Lung (tissue), 11 donors: ENCODE measurements at regions not wholly inside any gene's neighbourhood (a gene's known extent, or its start where the extent isn't known, plus 50 kb on each side); places are given as distances from the start of the nearest gene placed in this dataset.

Source experiments
- ATAC-seq: fragments of 200-7000 bp; cut with Tn5 transposase; one replicate; pipeline ENCODE4 v1.9.1; 2020; ENCODE audit warnings: moderate number of reproducible peaks; ENCODE audit not compliant: insufficient read depth, low FRiP score
- DNase-seq, 3 donors: peaks; one replicate each; pipeline ENCODE4 v3.0.0-alpha.2; 2013 to 2017
- H3K27ac ChIP-seq, 2 donors: one replicate each; pipeline ENCODE4 v1.5.1; 2013; ENCODE audit warnings: mild to moderate bottlenecking in 2 of 2, moderate library complexity in 2 of 2, control low read depth in 1 of 2, inconsistent platforms in 1 of 2, low read depth in 1 of 2, low read length in 1 of 2
- H3K27me3 ChIP-seq, 3 donors: one replicate each; pipeline ENCODE4 v1.5.1; 2013; ENCODE audit warnings: low read length in 2 of 3; ENCODE audit not compliant: control insufficient read depth in 3 of 3, insufficient read depth in 3 of 3
- H3K36me3 ChIP-seq, 4 donors: one replicate each; pipeline ENCODE4 v1.5.1; 2013; ENCODE audit warnings: low read length in 4 of 4, mild to moderate bottlenecking in 1 of 4, moderate library complexity in 1 of 4; ENCODE audit not compliant: control insufficient read depth in 4 of 4, insufficient read depth in 4 of 4
- H3K4me1 ChIP-seq, 5 donors: one replicate each; pipeline ENCODE4 v1.5.1; 2013; ENCODE audit warnings: low read length in 5 of 5, mild to moderate bottlenecking in 2 of 5, moderate library complexity in 1 of 5; ENCODE audit not compliant: control insufficient read depth in 5 of 5, insufficient read depth in 5 of 5
- H3K4me3 ChIP-seq: one replicate; pipeline ENCODE4 v1.5.1; 2013; ENCODE audit warnings: mild to moderate bottlenecking, control low read depth, moderate library complexity
- H3K9ac ChIP-seq, 2 donors: one replicate each; pipeline ENCODE4 v1.5.1; 2013; ENCODE audit warnings: low read length in 2 of 2, control low read depth in 1 of 2; ENCODE audit not compliant: insufficient read depth in 1 of 2
- H3K9me3 ChIP-seq, 4 donors: one replicate each; pipeline ENCODE4 v1.5.1; 2013; ENCODE audit warnings: low read length in 3 of 4, mild to moderate bottlenecking in 1 of 4, moderate library complexity in 1 of 4; ENCODE audit not compliant: control insufficient read depth in 4 of 4, insufficient read depth in 3 of 4
- CTCF ChIP-seq: IDR thresholded peaks from 2 replicates; pipeline ENCODE4 v1.5.1; 2012; ENCODE audit warnings: mild to moderate bottlenecking; ENCODE audit errors: control extremely low read depth, extremely low read depth
- WGBS, 2 donors: extraction: QIAGEN DNeasy Blood & Tissue Kit; methylation state at CpG; one replicate each; pipeline ENCODE4 v1.1.7; 2013; 5-methylcytosine and 5-hydroxymethylcytosine counted together
- donor health status: control.
- donor health status: control.
- donor health status: Bipolar disorder and iron deficiency.
- donor health status: healthy.
- donor health status: DM: yes; HTN: yes; CAD: no.

GRCh38 chr4:31955346-31955745 is 1235.2 kb downstream of the PCDH7 start:
- Histone ChIP-seq H3K36me3 (no peaks in the 10 kb centered on the region), H3K4me3 (no peak overlapping the region), H3K27ac (no peak overlapping the region), H3K27me3 (no peaks in the 10 kb centered on the region), H3K4me1 (no peaks in the 10 kb centered on the region), H3K9me3 (no peaks in the 10 kb centered on the region), H3K9ac (no peak overlapping the region)
- TF ChIP-seq CTCF: no peak
- WGBS, 2 donors: 88 to 89% methylated on average over 2 of the region's 2 CpGs
- DNase-seq (no peak), ATAC-seq (no peak)

- H3K27me3 ChIP-seq: no peaks in the 10 kb centered on the region
- ATAC-seq (no peak), DNase-seq (no peak)
- H3K4me3 ChIP-seq: no peak overlapping the region
- TF ChIP-seq CTCF: no peak
- no peaks in the 10 kb centered on the region for H3K9me3 ChIP-seq
- H3K27ac ChIP-seq: no peak overlapping the region
- H3K4me1 ChIP-seq: no peaks in the 10 kb centered on the region
- H3K36me3 ChIP-seq: no peaks in the 10 kb centered on the region
- H3K9ac ChIP-seq: no peak overlapping the region
Measured at GRCh38 chr4:31959972-31960371, 1239.8 kb downstream of the PCDH7 start.

DNA sequence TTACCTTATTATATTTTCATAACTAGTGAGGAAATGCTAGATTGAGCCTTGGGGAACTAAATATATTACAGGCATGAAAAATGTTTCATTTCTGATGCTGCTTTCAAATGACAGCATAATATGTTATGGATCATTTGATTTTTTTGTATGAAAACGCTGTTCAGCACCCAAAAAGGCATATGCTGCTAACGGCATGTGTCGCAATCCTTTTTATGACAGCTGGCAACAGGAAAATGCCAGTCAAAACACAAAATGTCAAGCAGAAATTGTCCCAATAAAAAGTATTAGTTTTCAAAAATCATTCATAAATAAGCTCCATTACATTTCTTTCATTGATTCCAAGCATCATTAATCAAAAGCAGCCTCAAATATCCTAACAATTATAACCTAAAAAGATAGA is 1244.5 kb downstream of the PCDH7 start:
- no peak for TF ChIP-seq CTCF
- H3K27me3 ChIP-seq: no peaks in the 10 kb centered on the region
- no peaks in the 10 kb centered on the region for H3K9me3 ChIP-seq
- 62 to 64% methylated on average over 3 of the region's 3 CpGs for WGBS, 2 donors
- DNase-seq: no peak
- ATAC-seq: no peak
- no peaks in the 10 kb centered on the region for H3K4me1 ChIP-seq
- no peak overlapping the region for H3K27ac ChIP-seq
- no peak overlapping the region for H3K4me3 ChIP-seq
- no peak overlapping the region for H3K9ac ChIP-seq
- H3K36me3 ChIP-seq: no peaks in the 10 kb centered on the region

- H3K9ac ChIP-seq: no peak overlapping the region
- H3K9me3 ChIP-seq: no peaks in the 10 kb centered on the region
- H3K36me3 ChIP-seq: no peaks in the 10 kb centered on the region
- no peak overlapping the region for H3K27ac ChIP-seq
- H3K27me3 ChIP-seq: no peaks in the 10 kb centered on the region
- TF ChIP-seq CTCF: no peak
- no peak overlapping the region for H3K4me3 ChIP-seq
- 71 to 73% methylated on average over 2 of the region's 2 CpGs for WGBS, 2 donors
- no peaks in the 10 kb centered on the region for H3K4me1 ChIP-seq
- no peak for ATAC-seq
- no peak for DNase-seq
Measured at GRCh38 chr4:31968842-31969241, 1248.7 kb downstream of the PCDH7 start.
